Left lung (tissue), 4 donors: ENCODE measurements at regions not wholly inside any gene's neighbourhood (a gene's known extent, or its start where the extent isn't known, plus 50 kb on each side); places are given as distances from the start of the nearest gene placed in this dataset.

Source experiments
- ATAC-seq: fragments of 200-7000 bp; cut with Tn5 transposase; one replicate; pipeline ENCODE4 v1.9.1; 2020; ENCODE audit warnings: moderate library complexity
- DNase-seq, 4 donors: peaks; one replicate each; pipeline ENCODE4 v3.0.0-alpha.2; 2013 to 2020
- H3K27ac ChIP-seq, 2 donors: fragments of 200-600 bp; sonication (generic) in 1 of 2; one replicate each; pipeline versions ENCODE4 v1.5.0 to v1.8.0; 2020 to 2021
- H3K27me3 ChIP-seq, 2 donors: fragments of 200-600 bp; sonication (generic) in 1 of 2; one replicate each; pipeline versions ENCODE4 v1.5.0 to v1.8.0; 2020 to 2021
- H3K36me3 ChIP-seq, 2 donors: fragments of 200-600 bp; sonication (generic) in 1 of 2; one replicate each; pipeline versions ENCODE4 v1.5.0 to v1.8.0; 2020 to 2021
- H3K4me1 ChIP-seq, 2 donors: fragments of 200-600 bp; one replicate each; pipeline ENCODE4 v1.8.0; 2021
- H3K4me3 ChIP-seq, 2 donors: fragments of 200-600 bp; sonication (generic) in 1 of 2; one replicate each; pipeline versions ENCODE4 v1.5.0 to v1.8.0; 2020 to 2021; ENCODE audit warnings: mild to moderate bottlenecking in 1 of 2
- H3K9me3 ChIP-seq, 2 donors: fragments of 200-600 bp; sonication (generic) in 1 of 2; one replicate each; pipeline versions ENCODE4 v1.5.0 to v1.8.0; 2020 to 2021
- intact Hi-C, 2 donors: fragments of 100-400 bp; cut with DNase I; formaldehyde crosslinking; loops; one replicate each; pipeline versions ENCODE4 v1.11.2 to v1.14.2; 2022
- TF ChIP-seq, protein P1 (sequence below), 2 donors: fragments of 200-600 bp; sonication (generic) in 1 of 2; IDR thresholded peaks; one replicate each; pipeline versions ENCODE4 v1.5.0 to v1.8.0; 2021; ENCODE audit warnings: antibody characterized with exemption in 2 of 2
- donor health status: DM: no; HTN: yes; CAD: no.
- donor health status: DM: no; HTN: no; CAD: no.

DNA sequence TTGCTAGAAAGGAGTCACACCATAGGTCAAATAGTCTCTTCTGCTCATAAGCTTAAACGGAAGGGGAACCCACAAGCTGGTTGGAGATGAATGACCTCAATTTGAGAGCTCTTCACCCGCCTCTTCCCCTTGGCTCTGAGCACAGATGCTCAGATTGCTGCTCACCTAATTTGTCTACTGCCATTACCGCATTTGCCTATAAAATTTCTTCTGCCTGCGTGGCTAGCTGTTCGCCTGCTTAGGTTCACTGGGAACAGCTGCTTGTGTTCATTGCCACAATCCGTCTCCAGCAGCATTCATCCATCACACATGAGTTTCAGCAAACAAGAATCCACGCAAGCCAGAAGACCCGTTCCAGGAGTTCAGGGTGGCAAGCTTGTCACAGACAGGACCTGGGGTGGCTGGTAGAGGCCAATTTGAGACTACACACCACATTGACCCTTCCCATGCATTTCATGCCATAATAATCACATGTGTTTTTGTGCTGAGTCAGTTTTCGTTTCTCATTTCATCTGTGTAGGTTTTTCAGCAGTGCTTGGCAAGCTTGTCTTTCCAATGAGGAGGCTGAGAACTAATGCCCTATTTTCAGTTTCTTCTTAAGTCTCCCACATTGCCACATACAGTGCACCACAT, 50.2 kb upstream of the DNAH5 start:
- no peaks in the 10 kb centered on the region for H3K27me3 ChIP-seq
- TF ChIP-seq, protein P1, sequence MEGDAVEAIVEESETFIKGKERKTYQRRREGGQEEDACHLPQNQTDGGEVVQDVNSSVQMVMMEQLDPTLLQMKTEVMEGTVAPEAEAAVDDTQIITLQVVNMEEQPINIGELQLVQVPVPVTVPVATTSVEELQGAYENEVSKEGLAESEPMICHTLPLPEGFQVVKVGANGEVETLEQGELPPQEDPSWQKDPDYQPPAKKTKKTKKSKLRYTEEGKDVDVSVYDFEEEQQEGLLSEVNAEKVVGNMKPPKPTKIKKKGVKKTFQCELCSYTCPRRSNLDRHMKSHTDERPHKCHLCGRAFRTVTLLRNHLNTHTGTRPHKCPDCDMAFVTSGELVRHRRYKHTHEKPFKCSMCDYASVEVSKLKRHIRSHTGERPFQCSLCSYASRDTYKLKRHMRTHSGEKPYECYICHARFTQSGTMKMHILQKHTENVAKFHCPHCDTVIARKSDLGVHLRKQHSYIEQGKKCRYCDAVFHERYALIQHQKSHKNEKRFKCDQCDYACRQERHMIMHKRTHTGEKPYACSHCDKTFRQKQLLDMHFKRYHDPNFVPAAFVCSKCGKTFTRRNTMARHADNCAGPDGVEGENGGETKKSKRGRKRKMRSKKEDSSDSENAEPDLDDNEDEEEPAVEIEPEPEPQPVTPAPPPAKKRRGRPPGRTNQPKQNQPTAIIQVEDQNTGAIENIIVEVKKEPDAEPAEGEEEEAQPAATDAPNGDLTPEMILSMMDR (IDR thresholded peaks at IDR 0.05): no peak
- DNase-seq (peak in 2 of 4 donors; percentile 36 to 51), ATAC-seq (peak; percentile 26)
- no peak overlapping the region for H3K27ac ChIP-seq
- no peaks in the 10 kb centered on the region for H3K4me1 ChIP-seq
- no peaks in the 10 kb centered on the region for H3K36me3 ChIP-seq
- no peak overlapping the region for H3K4me3 ChIP-seq
- intact Hi-C loops: loop anchor here in 1 of 2 donors (10.0 kb wide), 1 partner anchor 110 kb away; no protein-coding TSS in a partner anchor
- H3K9me3 ChIP-seq: peaks cover 0 to 10% of the 10 kb centered on the region in 2 donors
